Epithelial cell of proximal tubule (primary cell): ENCODE measurements at regions not wholly inside any gene's neighbourhood (a gene's known extent, or its start where the extent isn't known, plus 50 kb on each side); places are given as distances from the start of the nearest gene placed in this dataset.

Source experiments
- DNase-seq: peaks from one replicate; pipeline ENCODE4 v3.0.0-alpha.2; 2011; ENCODE audit warnings: low read depth
- H3K4me3 ChIP-seq: 2 replicates; pipeline ENCODE4 v1.5.1; 2011; ENCODE audit warnings: low read depth, mild to moderate bottlenecking, low read length
- CTCF ChIP-seq: conservative IDR thresholded peaks from 2 replicates; pipeline ENCODE4 v1.5.1; 2012; ENCODE audit warnings: low read depth, mild to moderate bottlenecking, low read length

GRCh38 chr3:139870000-139870675 lies 64.8 kb upstream of the CLSTN2 start:
- TF ChIP-seq CTCF, result no peak
- DNase-seq, result no peak

GRCh38 chr3:139868773-139869172 lies 66.2 kb upstream of the CLSTN2 start:
- H3K4me3 ChIP-seq, result no peak overlapping the region
- no peak for TF ChIP-seq CTCF
- no peak for DNase-seq

More at GRCh38 chr3:139870000-139870675, 64.8 kb upstream of the CLSTN2 start:
- H3K4me3 ChIP-seq, result no peak overlapping the region

- H3K4me3 ChIP-seq, result no peak overlapping the region
- TF ChIP-seq CTCF, result no peak
- no peak for DNase-seq
Observed at GRCh38 chr3:139848660-139849059, 86.3 kb upstream of the CLSTN2 start.

GRCh38 chr3:139846729-139847128 lies 88.3 kb upstream of the CLSTN2 start:
- no peak for DNase-seq
- no peak for TF ChIP-seq CTCF
- no peak overlapping the region for H3K4me3 ChIP-seq

- DNase-seq, result no peak
- TF ChIP-seq CTCF, result no peak
- H3K4me3 ChIP-seq, result no peak overlapping the region
Observed at GRCh38 chr3:139839659-139840058, 95.3 kb upstream of the CLSTN2 start.

GRCh38 chr3:139839014-139839413 lies 96.0 kb upstream of the CLSTN2 start:
- DNase-seq, result no peak
- TF ChIP-seq CTCF, result no peak

GRCh38 chr3:139838269-139838957 lies 96.6 kb upstream of the CLSTN2 start:
- no peak overlapping the region for H3K4me3 ChIP-seq
- DNase-seq, result no peak
- TF ChIP-seq CTCF, result no peak

More at GRCh38 chr3:139839014-139839413, 96.0 kb upstream of the CLSTN2 start:
- no peak overlapping the region for H3K4me3 ChIP-seq
